Psoas muscle (tissue), 7 donors: ENCODE measurements at regions not wholly inside any gene's neighbourhood (a gene's known extent, or its start where the extent isn't known, plus 50 kb on each side); places are given as distances from the start of the nearest gene placed in this dataset.

Experiments
- ATAC-seq, 4 donors: fragments of 200-7000 bp; cut with Tn5 transposase; one replicate each; pipeline ENCODE4 v1.9.1; 2020; ENCODE audit warnings: moderate library complexity in 3 of 4, mild to moderate bottlenecking in 2 of 4
- DNase-seq, 2 donors: peaks; one replicate each; pipeline ENCODE4 v3.0.0-alpha.2; 2020
- H3K27ac ChIP-seq: fragments of 200-600 bp; one replicate; pipeline ENCODE4 v1.8.0; 2022
- H3K27me3 ChIP-seq, 3 donors: fragments of 200-600 bp in 1 of 3; one replicate each; pipeline versions ENCODE4 v1.6.1 to v1.8.0; 2013 to 2022; ENCODE audit warnings: low read length in 2 of 3, mild to moderate bottlenecking in 2 of 3, moderate library complexity in 1 of 3; ENCODE audit not compliant: insufficient read depth in 3 of 3
- H3K36me3 ChIP-seq, 2 donors: fragments of 200-600 bp in 1 of 2; one replicate each; pipeline versions ENCODE4 v1.6.1 to v1.8.0; 2013 to 2022; ENCODE audit warnings: low read depth in 1 of 2, mild to moderate bottlenecking in 1 of 2, moderate library complexity in 1 of 2; ENCODE audit not compliant: insufficient read depth in 1 of 2
- H3K4me1 ChIP-seq: fragments of 200-600 bp; one replicate; pipeline ENCODE4 v1.8.0; 2022
- H3K4me3 ChIP-seq: fragments of 200-600 bp; one replicate; pipeline ENCODE4 v1.8.0; 2022; ENCODE audit warnings: mild to moderate bottlenecking
- H3K9me3 ChIP-seq: fragments of 200-600 bp; one replicate; pipeline ENCODE4 v1.8.0; 2022
- WGBS, 3 donors: extraction: QIAGEN DNeasy Blood & Tissue Kit; methylation state at CpG; one replicate each; pipeline versions ENCODE4 v1.1.6 to v1.1.7; 2013; 5-methylcytosine and 5-hydroxymethylcytosine counted together
- intact Hi-C, 2 donors: fragments of 100-400 bp; cut with DNase I; formaldehyde crosslinking; loops; one replicate each; pipeline versions ENCODE4 v1.11.0 to v1.14.2; 2022
- TF ChIP-seq, protein P1 (sequence below): fragments of 200-600 bp; IDR thresholded peaks from one replicate; pipeline ENCODE4 v1.8.0; 2022; ENCODE audit warnings: antibody characterized with exemption
- donor health status: healthy with polysubstance abuse.
- donor health status: DM: no; HTN: no; CAD: no; lungs with moderate emphysema.
- donor health status: Bipolar disorder and iron deficiency.
- donor health status: healthy.
- donor health status: DM: yes; HTN: yes; CAD: no.
- donor health status: DM: no; HTN: no; CAD: no.
- donor health status: DM: yes; HTN: yes; CAD: no.

DNA sequence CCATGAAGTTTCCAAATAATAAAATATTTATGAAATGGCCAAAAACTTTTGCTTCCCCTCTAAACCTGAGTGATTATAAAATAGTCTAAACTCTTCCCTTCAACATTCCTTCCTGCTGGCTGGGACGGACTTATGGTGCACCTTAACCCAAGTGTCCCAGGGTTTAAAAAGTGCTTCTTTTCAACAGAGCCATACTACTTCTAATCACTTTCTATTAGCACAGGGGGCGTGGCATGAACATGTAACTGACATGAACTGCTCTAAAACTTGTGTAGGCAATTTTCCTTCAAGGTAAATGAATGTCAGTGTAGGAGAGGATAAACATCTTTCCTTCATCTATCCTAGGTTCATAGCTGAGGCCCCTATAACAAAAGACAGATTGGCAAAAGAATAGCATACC lies 163.6 kb upstream of the RIMS1 start:
- TF ChIP-seq, protein P1, sequence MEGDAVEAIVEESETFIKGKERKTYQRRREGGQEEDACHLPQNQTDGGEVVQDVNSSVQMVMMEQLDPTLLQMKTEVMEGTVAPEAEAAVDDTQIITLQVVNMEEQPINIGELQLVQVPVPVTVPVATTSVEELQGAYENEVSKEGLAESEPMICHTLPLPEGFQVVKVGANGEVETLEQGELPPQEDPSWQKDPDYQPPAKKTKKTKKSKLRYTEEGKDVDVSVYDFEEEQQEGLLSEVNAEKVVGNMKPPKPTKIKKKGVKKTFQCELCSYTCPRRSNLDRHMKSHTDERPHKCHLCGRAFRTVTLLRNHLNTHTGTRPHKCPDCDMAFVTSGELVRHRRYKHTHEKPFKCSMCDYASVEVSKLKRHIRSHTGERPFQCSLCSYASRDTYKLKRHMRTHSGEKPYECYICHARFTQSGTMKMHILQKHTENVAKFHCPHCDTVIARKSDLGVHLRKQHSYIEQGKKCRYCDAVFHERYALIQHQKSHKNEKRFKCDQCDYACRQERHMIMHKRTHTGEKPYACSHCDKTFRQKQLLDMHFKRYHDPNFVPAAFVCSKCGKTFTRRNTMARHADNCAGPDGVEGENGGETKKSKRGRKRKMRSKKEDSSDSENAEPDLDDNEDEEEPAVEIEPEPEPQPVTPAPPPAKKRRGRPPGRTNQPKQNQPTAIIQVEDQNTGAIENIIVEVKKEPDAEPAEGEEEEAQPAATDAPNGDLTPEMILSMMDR = no peak
- no peaks in the 10 kb centered on the region for H3K36me3 ChIP-seq
- DNase-seq (no peak), ATAC-seq (no peak)
- H3K4me1 ChIP-seq = no peaks in the 10 kb centered on the region
- no peaks in the 10 kb centered on the region for H3K27me3 ChIP-seq
- WGBS, 3 donors = 79 to 81% (median 80%) methylated on average over 2 of the region's 2 CpGs
- no peak overlapping the region for H3K27ac ChIP-seq
- intact Hi-C loops = no loop called here
- H3K9me3 ChIP-seq = no peaks in the 10 kb centered on the region
- H3K4me3 ChIP-seq = no peak overlapping the region

DNA sequence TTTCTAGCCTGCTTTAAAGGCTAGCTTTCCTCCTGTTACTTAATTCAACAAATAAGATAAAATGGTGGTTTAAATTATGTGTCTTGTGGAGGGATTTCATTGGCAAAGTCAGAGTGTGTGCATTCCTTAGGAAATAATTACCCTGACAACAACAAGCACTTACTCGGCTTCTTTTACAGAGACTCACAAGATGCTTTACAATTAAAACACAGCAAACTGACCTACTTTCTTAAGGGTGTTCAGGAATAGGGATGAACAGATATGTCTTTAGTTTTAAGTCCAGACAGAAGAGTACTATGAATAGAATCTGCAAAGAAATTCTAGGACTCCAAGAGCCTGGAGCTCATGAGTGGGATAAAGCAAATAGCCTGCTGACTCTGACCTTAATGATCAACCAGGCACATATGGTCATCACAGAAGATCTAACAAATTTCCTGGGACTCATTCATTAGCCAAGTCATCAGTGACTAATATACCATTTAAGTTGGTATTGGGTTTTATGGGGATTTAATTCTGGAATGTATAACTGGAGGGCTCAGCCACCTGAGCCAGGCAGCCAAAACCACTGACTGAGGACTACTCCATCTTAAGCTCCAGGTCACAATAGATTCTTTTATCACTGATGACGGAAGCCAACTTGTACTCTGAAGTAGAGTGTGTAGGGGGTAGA lies 161.8 kb upstream of the RIMS1 start:
- Histone ChIP-seq H3K4me3 (no peak overlapping the region), H3K9me3 (no peaks in the 10 kb centered on the region), H3K4me1 (no peaks in the 10 kb centered on the region), H3K27me3 (no peaks in the 10 kb centered on the region), H3K36me3 (no peaks in the 10 kb centered on the region), H3K27ac (no peak overlapping the region)
- no peak for DNase-seq
- ATAC-seq = no peak
- 78 to 91% (median 83%) methylated on average over 2 of the region's 2 CpGs for WGBS, 3 donors
- TF ChIP-seq, protein P1 = no peak
- intact Hi-C loops = no loop called here

DNA sequence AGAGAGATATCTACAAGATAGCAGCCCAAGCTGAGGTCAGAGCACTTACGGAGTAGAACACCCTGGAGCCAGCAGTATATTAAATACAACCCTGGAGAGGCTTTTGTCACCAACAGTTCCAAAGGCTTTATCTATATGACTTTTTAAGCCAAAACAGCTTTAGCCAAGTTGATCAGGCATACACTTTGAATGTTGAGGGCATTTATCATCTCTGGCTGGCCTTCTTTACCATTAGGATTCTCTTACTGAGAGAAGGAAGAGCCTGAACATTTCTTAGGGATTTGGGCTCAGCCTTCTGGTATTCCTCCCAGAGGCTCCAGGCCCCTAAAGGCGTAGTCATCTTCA lies 161.3 kb upstream of the RIMS1 start:
- Histone ChIP-seq H3K27ac (no peak overlapping the region), H3K36me3 (no peaks in the 10 kb centered on the region), H3K9me3 (no peaks in the 10 kb centered on the region), H3K4me1 (no peaks in the 10 kb centered on the region), H3K27me3 (no peaks in the 10 kb centered on the region), H3K4me3 (no peak overlapping the region)
- DNase-seq (no peak), ATAC-seq (no peak)
- WGBS, 3 donors = 89 to 95% (median 91%) methylated on average over 2 of the region's 2 CpGs
- TF ChIP-seq, protein P1 = no peak
- intact Hi-C loops = no loop called here

DNA sequence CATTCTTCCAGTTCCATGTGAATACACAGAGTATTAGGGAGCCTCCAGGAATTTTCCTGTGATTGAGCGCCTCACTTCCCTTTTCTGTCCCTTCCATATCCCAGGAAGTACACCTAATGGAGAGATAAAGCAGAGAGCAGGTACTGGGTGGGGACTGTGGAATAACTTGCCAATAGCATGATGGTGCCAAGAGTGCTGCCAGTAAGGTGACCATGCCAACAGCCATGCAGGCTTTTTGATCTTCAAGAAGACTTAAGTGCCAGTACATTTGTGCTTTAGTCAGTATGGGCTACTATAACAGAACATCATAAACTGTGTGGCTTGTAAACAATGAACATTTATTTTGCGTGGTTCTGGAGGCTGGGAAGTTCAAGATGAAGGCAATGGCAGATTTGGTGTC lies 160.2 kb upstream of the RIMS1 start:
- TF ChIP-seq, protein P1 = no peak
- peaks cover 0 to 2% (median 0%) of the 10 kb centered on the region in 3 donors for H3K27me3 ChIP-seq
- 89 to 92% (median 92%) methylated on average over 2 of the region's 2 CpGs for WGBS, 3 donors

More for the DNA sequence above, 160.2 kb upstream of the RIMS1 start:
- intact Hi-C loops = no loop called here
- DNase-seq = no peak
- Histone ChIP-seq H3K27ac (no peak overlapping the region), H3K4me3 (no peak overlapping the region), H3K36me3 (no peaks in the 10 kb centered on the region), H3K4me1 (no peaks in the 10 kb centered on the region), H3K9me3 (no peaks in the 10 kb centered on the region)
- no peak for ATAC-seq
